ENCODE measurements at regions not wholly inside any gene's neighbourhood (a gene's known extent, or its start where the extent isn't known, plus 50 kb on each side); places are given as distances from the start of the nearest gene placed in this dataset.

GRCh38 chr9:106723926-106724325 is 139.0 kb upstream of the ZNF462 start:
- Histone ChIP-seq H4K20me1 (ENCODE audit: insufficient read depth) (no peaks in the 10 kb centered on the region), H3K4me3 (IDR thresholded peaks at IDR 0.05; ENCODE audit: insufficient read depth, low read depth, low read length) (no peak overlapping the region), H3K27me3 (ENCODE audit: insufficient read depth, low read depth) (no peaks in the 10 kb centered on the region), H3K4me1 (ENCODE audit: low read depth, poor library complexity, severe bottlenecking) (no peaks in the 10 kb centered on the region), H3K4me2 (no peak overlapping the region), H3K27ac (no peak overlapping the region), H3K79me2 (ENCODE audit: insufficient read depth, low read depth) (no peaks in the 10 kb centered on the region), H2AFZ (ENCODE audit: low read depth) (no peak overlapping the region), H3K36me3 (ENCODE audit: insufficient read depth) (no peaks in the 10 kb centered on the region), H3K9ac (no peak overlapping the region)
- TF ChIP-seq, protein P1, sequence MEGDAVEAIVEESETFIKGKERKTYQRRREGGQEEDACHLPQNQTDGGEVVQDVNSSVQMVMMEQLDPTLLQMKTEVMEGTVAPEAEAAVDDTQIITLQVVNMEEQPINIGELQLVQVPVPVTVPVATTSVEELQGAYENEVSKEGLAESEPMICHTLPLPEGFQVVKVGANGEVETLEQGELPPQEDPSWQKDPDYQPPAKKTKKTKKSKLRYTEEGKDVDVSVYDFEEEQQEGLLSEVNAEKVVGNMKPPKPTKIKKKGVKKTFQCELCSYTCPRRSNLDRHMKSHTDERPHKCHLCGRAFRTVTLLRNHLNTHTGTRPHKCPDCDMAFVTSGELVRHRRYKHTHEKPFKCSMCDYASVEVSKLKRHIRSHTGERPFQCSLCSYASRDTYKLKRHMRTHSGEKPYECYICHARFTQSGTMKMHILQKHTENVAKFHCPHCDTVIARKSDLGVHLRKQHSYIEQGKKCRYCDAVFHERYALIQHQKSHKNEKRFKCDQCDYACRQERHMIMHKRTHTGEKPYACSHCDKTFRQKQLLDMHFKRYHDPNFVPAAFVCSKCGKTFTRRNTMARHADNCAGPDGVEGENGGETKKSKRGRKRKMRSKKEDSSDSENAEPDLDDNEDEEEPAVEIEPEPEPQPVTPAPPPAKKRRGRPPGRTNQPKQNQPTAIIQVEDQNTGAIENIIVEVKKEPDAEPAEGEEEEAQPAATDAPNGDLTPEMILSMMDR (conservative IDR thresholded peaks at IDR 0.05; ENCODE audit: low read depth, low read length), result no peak

- no peaks in the 10 kb centered on the region for H3K4me1 ChIP-seq (ENCODE audit: low read depth, poor library complexity, severe bottlenecking)
- no peaks in the 10 kb centered on the region for H3K27me3 ChIP-seq (ENCODE audit: insufficient read depth, low read depth)
- H3K4me3 ChIP-seq (IDR thresholded peaks at IDR 0.05; ENCODE audit: insufficient read depth, low read depth, low read length), result no peak overlapping the region
- no peaks in the 10 kb centered on the region for H3K79me2 ChIP-seq (ENCODE audit: insufficient read depth, low read depth)
- no peak overlapping the region for H2AFZ ChIP-seq (ENCODE audit: low read depth)
- no peaks in the 10 kb centered on the region for H4K20me1 ChIP-seq (ENCODE audit: insufficient read depth)
- H3K9ac ChIP-seq, result no peak overlapping the region
- no peak overlapping the region for H3K27ac ChIP-seq
- TF ChIP-seq, protein P1 (conservative IDR thresholded peaks at IDR 0.05; ENCODE audit: low read depth, low read length), result no peak
- no peak overlapping the region for H3K4me2 ChIP-seq
- no peaks in the 10 kb centered on the region for H3K36me3 ChIP-seq (ENCODE audit: insufficient read depth)
Measured at GRCh38 chr9:106724566-106724965, 138.4 kb upstream of the ZNF462 start.

- H4K20me1 ChIP-seq (ENCODE audit: insufficient read depth), result no peaks in the 10 kb centered on the region
- no peak overlapping the region for H3K9ac ChIP-seq
- H3K4me3 ChIP-seq (IDR thresholded peaks at IDR 0.05; ENCODE audit: insufficient read depth, low read depth, low read length), result no peak overlapping the region
- no peak overlapping the region for H3K4me2 ChIP-seq
- H3K27me3 ChIP-seq (ENCODE audit: insufficient read depth, low read depth), result no peaks in the 10 kb centered on the region
- TF ChIP-seq, protein P1 (conservative IDR thresholded peaks at IDR 0.05; ENCODE audit: low read depth, low read length), result no peak
- no peak overlapping the region for H2AFZ ChIP-seq (ENCODE audit: low read depth)
- H3K27ac ChIP-seq, result no peak overlapping the region
- no peaks in the 10 kb centered on the region for H3K4me1 ChIP-seq (ENCODE audit: low read depth, poor library complexity, severe bottlenecking)
- H3K79me2 ChIP-seq (ENCODE audit: insufficient read depth, low read depth), result no peaks in the 10 kb centered on the region
- no peaks in the 10 kb centered on the region for H3K36me3 ChIP-seq (ENCODE audit: insufficient read depth)
Measured at GRCh38 chr9:106726070-106726815, 136.7 kb upstream of the ZNF462 start.

DNA sequence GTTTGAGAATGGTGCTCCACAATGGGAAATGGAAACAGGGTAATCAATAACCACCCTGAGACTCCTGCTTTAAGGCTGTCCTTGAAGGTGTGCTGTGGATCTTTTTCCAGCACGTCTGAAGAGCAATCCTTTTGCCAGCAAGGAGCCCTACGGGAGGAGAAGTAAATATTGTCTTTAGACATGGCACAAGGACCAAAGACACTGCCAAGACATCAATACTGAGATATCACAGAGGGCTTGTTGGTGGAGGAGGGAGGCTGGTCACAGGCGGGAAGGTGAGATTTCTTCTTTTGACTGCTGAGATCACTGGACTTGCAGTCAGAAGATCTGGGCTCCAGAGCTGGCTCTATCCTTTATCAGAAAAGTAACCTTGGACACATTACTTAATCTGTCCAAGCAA is 135.0 kb upstream of the ZNF462 start:
- no peak overlapping the region for H3K9ac ChIP-seq
- no peak overlapping the region for H3K4me3 ChIP-seq (IDR thresholded peaks at IDR 0.05; ENCODE audit: insufficient read depth, low read depth, low read length)
- no peaks in the 10 kb centered on the region for H3K79me2 ChIP-seq (ENCODE audit: insufficient read depth, low read depth)
- H3K36me3 ChIP-seq (ENCODE audit: insufficient read depth), result no peaks in the 10 kb centered on the region
- no peak overlapping the region for H3K4me2 ChIP-seq
- no peaks in the 10 kb centered on the region for H3K27me3 ChIP-seq (ENCODE audit: insufficient read depth, low read depth)
- H4K20me1 ChIP-seq (ENCODE audit: insufficient read depth), result no peaks in the 10 kb centered on the region
- H3K27ac ChIP-seq, result no peak overlapping the region
- no peak overlapping the region for H2AFZ ChIP-seq (ENCODE audit: low read depth)
- TF ChIP-seq, protein P1 (conservative IDR thresholded peaks at IDR 0.05; ENCODE audit: low read depth, low read length), result no peak
- H3K4me1 ChIP-seq (ENCODE audit: low read depth, poor library complexity, severe bottlenecking), result no peaks in the 10 kb centered on the region

All from KMS-11 (cell line).